ENCODE measurements at regions not wholly inside any gene's neighbourhood (a gene's known extent, or its start where the extent isn't known, plus 50 kb on each side); places are given as distances from the start of the nearest gene placed in this dataset.

- Histone ChIP-seq H3K4me3 (no peak overlapping the region), H3K36me3 (ENCODE audit: low read depth, missing control alignments) (no peaks in the 10 kb centered on the region), H3K9me3 (no peaks in the 10 kb centered on the region), H3K27ac (no peak overlapping the region), H3K27me3 (no peaks in the 10 kb centered on the region), H3K4me1 (no peaks in the 10 kb centered on the region)
- TF ChIP-seq, protein P1, sequence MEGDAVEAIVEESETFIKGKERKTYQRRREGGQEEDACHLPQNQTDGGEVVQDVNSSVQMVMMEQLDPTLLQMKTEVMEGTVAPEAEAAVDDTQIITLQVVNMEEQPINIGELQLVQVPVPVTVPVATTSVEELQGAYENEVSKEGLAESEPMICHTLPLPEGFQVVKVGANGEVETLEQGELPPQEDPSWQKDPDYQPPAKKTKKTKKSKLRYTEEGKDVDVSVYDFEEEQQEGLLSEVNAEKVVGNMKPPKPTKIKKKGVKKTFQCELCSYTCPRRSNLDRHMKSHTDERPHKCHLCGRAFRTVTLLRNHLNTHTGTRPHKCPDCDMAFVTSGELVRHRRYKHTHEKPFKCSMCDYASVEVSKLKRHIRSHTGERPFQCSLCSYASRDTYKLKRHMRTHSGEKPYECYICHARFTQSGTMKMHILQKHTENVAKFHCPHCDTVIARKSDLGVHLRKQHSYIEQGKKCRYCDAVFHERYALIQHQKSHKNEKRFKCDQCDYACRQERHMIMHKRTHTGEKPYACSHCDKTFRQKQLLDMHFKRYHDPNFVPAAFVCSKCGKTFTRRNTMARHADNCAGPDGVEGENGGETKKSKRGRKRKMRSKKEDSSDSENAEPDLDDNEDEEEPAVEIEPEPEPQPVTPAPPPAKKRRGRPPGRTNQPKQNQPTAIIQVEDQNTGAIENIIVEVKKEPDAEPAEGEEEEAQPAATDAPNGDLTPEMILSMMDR (IDR thresholded peaks at IDR 0.05), result no peak
- TF ChIP-seq POLR2A (IDR thresholded peaks at IDR 0.05), result no peak
- 85 to 94% methylated on average over 5 of the region's 5 CpGs for WGBS, 2 donors
- intact Hi-C loops (cut with DNase I; ENCODE audit: low total_unique reads), result no loop called here
- DNase-seq, result no peak
Observed at GRCh38 chr4:19615086-19615689, 636.5 kb upstream of the SLIT2 start.

DNA sequence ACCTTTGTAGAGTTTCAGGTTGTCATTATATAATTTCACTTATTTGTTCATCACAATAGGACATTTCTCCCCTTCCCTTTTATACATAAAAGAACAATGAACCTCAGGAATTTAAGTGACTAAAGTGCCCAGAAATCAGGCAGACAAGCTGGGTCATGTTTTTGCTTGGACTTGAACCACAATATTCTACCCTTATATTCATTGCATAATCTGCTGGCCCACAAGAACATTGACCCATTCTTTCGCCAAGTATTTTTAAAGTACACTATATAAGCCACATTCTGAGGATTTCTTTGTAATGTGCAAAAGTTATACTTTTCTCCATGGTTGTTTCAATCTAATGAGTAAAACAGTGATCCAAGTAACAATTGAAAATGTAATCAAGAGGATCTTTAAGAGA is 637.5 kb upstream of the SLIT2 start:
- no peaks in the 10 kb centered on the region for H3K27me3 ChIP-seq
- H3K9me3 ChIP-seq, result no peaks in the 10 kb centered on the region
- no peaks in the 10 kb centered on the region for H3K36me3 ChIP-seq (ENCODE audit: low read depth, missing control alignments)
- intact Hi-C loops (cut with DNase I; ENCODE audit: low total_unique reads), result no loop called here
- no peak overlapping the region for H3K4me3 ChIP-seq
- no peak for DNase-seq
- WGBS, 2 donors, result 95 to 97% methylated on average over 1 of the region's 1 CpG
- no peak for TF ChIP-seq POLR2A (IDR thresholded peaks at IDR 0.05)
- no peak overlapping the region for H3K27ac ChIP-seq
- H3K4me1 ChIP-seq, result no peaks in the 10 kb centered on the region

DNA sequence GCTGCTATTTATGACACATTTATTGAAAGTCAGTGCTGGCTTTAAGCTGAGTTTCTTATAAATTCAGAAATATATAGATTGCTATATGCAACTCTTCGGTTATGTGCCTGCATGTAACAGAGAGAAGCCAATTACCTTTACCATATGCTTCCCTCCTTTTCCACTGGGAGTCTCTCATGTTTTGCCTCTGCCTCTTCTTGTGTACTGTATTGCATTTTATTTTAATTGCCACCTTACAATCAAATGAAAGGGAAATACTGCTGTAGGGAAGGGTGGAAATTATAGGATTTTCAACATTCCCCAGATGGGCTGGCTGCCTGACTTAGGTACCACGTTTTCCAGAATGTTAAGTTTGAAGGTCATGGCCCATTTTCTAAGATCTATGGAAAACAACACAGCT is 655.4 kb upstream of the SLIT2 start:
- TF ChIP-seq, protein P1 (IDR thresholded peaks at IDR 0.05), result no peak
- TF ChIP-seq POLR2A (IDR thresholded peaks at IDR 0.05), result no peak
- Histone ChIP-seq H3K4me1 (no peaks in the 10 kb centered on the region), H3K27ac (no peak overlapping the region), H3K36me3 (ENCODE audit: low read depth, missing control alignments) (no peaks in the 10 kb centered on the region), H3K9me3 (no peaks in the 10 kb centered on the region), H3K4me3 (no peak overlapping the region), H3K27me3 (no peaks in the 10 kb centered on the region)
- DNase-seq, result no peak
- WGBS, 2 donors, result 46 to 53% methylated on average over 2 of the region's 2 CpGs
- intact Hi-C loops (cut with DNase I; ENCODE audit: low total_unique reads), result no loop called here

- no peaks in the 10 kb centered on the region for H3K36me3 ChIP-seq (ENCODE audit: low read depth, missing control alignments)
- no peaks in the 10 kb centered on the region for H3K27me3 ChIP-seq
- intact Hi-C loops (cut with DNase I; ENCODE audit: low total_unique reads), result no loop called here
- WGBS, 2 donors, result 88 to 92% methylated on average over 3 of the region's 3 CpGs
- TF ChIP-seq, protein P1 (IDR thresholded peaks at IDR 0.05), result no peak
- TF ChIP-seq POLR2A (IDR thresholded peaks at IDR 0.05), result no peak
- DNase-seq, result no peak
- H3K4me1 ChIP-seq, result no peaks in the 10 kb centered on the region
- H3K27ac ChIP-seq, result no peak overlapping the region
- H3K4me3 ChIP-seq, result no peak overlapping the region
- H3K9me3 ChIP-seq, result no peaks in the 10 kb centered on the region
Observed at GRCh38 chr4:19592391-19592790, 659.3 kb upstream of the SLIT2 start.

DNA sequence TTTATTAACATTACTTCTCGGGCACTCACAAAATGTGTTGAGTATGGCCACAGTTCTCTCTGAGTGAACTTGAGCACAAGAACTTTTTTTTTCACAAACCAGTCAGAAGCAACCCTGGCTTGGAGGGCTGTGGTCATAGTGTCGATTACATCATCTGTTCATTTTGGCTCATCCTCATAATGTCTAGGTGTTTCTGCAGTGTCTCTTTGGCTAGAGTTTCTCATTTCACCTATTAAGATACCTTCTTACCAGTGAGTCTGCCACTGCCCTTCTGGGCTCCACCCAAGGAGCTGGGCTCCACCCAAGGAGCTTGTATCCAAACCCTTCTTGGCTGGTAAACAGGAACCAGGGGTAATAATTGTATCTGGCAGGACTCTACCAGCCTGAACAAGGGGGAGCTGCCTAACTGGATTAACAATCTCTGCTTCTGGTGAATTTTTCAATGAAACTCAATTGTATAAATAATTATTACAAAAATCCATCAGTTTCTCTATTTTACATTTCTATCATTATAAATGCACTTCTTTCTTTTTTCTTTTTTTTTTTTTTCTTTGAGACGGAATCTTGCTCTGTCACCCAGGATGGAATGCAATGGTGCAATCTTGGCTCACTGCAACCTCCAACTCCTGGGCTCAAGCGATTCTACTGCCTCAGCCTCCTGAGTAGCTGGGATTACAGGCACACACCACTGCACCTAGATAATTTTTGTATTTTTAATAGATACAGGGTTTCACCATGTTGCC is 667.7 kb upstream of the SLIT2 start:
- no peaks in the 10 kb centered on the region for H3K9me3 ChIP-seq
- no peak overlapping the region for H3K4me3 ChIP-seq
- WGBS, 2 donors, result 92 to 93% methylated on average over 4 of the region's 4 CpGs
- H3K27me3 ChIP-seq, result no peaks in the 10 kb centered on the region
- DNase-seq, result no peak
- H3K36me3 ChIP-seq (ENCODE audit: low read depth, missing control alignments), result no peaks in the 10 kb centered on the region
- H3K27ac ChIP-seq, result no peak overlapping the region
- TF ChIP-seq POLR2A (IDR thresholded peaks at IDR 0.05), result no peak
- TF ChIP-seq, protein P1 (IDR thresholded peaks at IDR 0.05), result no peak
- no peaks in the 10 kb centered on the region for H3K4me1 ChIP-seq
- intact Hi-C loops (cut with DNase I; ENCODE audit: low total_unique reads), result no loop called here

All from testis (tissue), 2 donors.